C4-2B (cell line): ENCODE measurements at regions not wholly inside any gene's neighbourhood (a gene's known extent, or its start where the extent isn't known, plus 50 kb on each side); places are given as distances from the start of the nearest gene placed in this dataset.

Experiments used
- CTCF ChIP-seq: fragments of 450-650 bp; conservative IDR thresholded peaks from 2 replicates; pipeline ENCODE4 v1.5.1; 2017; ENCODE audit warnings: mild to moderate bottlenecking
- ZFX ChIP-seq: fragments of 450-650 bp; IDR thresholded peaks from 2 replicates; pipeline ENCODE4 v1.6.1; 2017

- TF ChIP-seq CTCF: no peak
- no peak for TF ChIP-seq ZFX
Observed at GRCh38 chr10:131695496-131696165, 205.2 kb upstream of the PPP2R2D start.
